ENCODE measurements at regions not wholly inside any gene's neighbourhood (a gene's known extent, or its start where the extent isn't known, plus 50 kb on each side); places are given as distances from the start of the nearest gene placed in this dataset.
A peak's percentile ranks its signal among the peaks of the same experiment; 100 is the strongest.

DNA sequence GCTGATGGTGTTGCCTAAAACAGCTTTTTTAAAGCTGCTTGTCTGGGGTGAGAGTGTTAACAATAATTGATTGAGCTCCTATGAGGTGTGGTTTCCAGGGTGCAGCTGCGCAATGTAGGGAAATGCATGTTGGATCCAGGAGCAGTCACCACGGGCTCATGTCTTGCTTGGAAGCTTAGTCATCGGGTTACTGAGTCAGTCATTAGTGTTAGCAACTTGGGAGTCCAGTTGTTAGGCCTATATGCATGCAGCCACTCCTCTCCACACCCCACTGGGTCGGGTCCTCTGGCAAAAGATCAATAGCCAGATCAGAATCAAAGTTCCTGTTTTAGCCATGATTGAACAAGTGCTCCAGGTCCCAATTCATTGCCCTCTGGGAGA is 271.7 kb upstream of the CHD6 start:
- DNase-seq (ENCODE audit: low spot score), result no peak
- TF ChIP-seq NANOG (IDR thresholded peaks at IDR 0.05; ENCODE audit: borderline replicate concordance), result no peak
- TF ChIP-seq EZH2 (IDR thresholded peaks at IDR 0.05; ENCODE audit: low read depth, unreplicated experiment), result no peak
- no peak overlapping the region for H3K4me3 Mint-ChIP-seq
- Histone ChIP-seq H3K79me2 (replicated peaks; ENCODE audit: insufficient read depth) (no peaks in the 10 kb centered on the region), H3F3A (replicated peaks; ENCODE audit: low read depth) (no peaks in the 10 kb centered on the region), H3K9me2 (ENCODE audit: insufficient read depth) (no peaks in the 10 kb centered on the region), H2AFZ (no peak overlapping the region), H4K20me1 (replicated peaks; ENCODE audit: insufficient read depth) (no peaks in the 10 kb centered on the region), H3K27ac (ENCODE audit: low read depth) (no peak overlapping the region), H3K4me2 (no peak overlapping the region), H3K36me3 (ENCODE audit: insufficient read depth) (no peaks in the 10 kb centered on the region), H3K4me1 (ENCODE audit: insufficient read depth) (no peaks in the 10 kb centered on the region), H3K4me3 (no peak overlapping the region), H3K27me3 (ENCODE audit: insufficient read depth) (no peaks in the 10 kb centered on the region)
- peaks cover 93% of the 10 kb centered on the region for H3K9me3 Mint-ChIP-seq
- no peak overlapping the region for H3K27ac Mint-ChIP-seq
- H3K4me1 Mint-ChIP-seq, result peaks cover 2% of the 10 kb centered on the region; the same call in 2 of the 3 replicates
- peaks cover 19% of the 10 kb centered on the region for H3K36me3 Mint-ChIP-seq (ENCODE audit: low read depth)
- ATAC-seq, result no peak
- H3K27me3 Mint-ChIP-seq (ENCODE audit: insufficient read depth, low read depth, poor library complexity), result peaks cover 3% of the 10 kb centered on the region

DNA sequence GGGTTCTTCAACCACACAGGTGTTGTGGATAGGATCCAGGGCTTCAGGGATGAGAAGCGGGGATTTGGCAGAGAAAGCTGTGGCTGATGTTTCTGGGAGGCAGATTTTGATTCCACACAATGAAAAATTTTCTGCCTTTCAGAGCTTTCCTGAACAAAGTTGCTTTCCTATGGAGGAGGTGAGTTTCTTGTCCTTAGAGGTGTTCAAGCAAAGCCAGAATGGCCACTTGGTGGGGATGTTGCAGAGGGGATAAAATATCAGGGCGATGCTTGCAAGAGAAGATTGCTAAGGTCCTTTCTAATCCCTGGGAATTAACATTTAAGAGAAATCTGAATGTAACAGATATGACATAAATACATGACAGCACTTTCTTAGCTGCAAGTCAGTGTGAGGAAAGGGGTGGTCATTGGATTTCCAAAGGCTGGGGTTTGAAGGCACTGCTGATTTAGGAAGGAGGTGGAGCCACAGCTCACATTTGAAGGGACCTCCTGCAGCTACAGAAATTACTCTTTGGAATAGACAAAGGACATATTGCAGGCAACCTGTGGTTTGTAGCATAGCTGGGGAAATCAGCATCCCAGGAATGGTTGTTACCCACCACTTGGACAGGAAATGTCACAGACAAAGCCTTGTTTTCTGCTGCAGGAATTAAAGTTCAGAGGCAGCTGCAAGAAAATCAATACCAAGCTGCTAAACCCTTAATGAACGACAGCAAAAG is 271.1 kb upstream of the CHD6 start:
- Histone ChIP-seq H3K27me3 (ENCODE audit: insufficient read depth) (no peaks in the 10 kb centered on the region), H2AFZ (no peak overlapping the region), H3K4me3 (no peak overlapping the region), H4K20me1 (replicated peaks; ENCODE audit: insufficient read depth) (no peaks in the 10 kb centered on the region), H3K9me2 (ENCODE audit: insufficient read depth) (no peaks in the 10 kb centered on the region), H3K27ac (ENCODE audit: low read depth) (no peak overlapping the region), H3F3A (replicated peaks; ENCODE audit: low read depth) (no peaks in the 10 kb centered on the region), H3K36me3 (ENCODE audit: insufficient read depth) (no peaks in the 10 kb centered on the region), H3K4me1 (ENCODE audit: insufficient read depth) (no peaks in the 10 kb centered on the region), H3K4me2 (no peak overlapping the region), H3K79me2 (replicated peaks; ENCODE audit: insufficient read depth) (no peaks in the 10 kb centered on the region)
- Mint-ChIP-seq H3K4me1 (peaks cover 2% of the 10 kb centered on the region; the same call in 2 of the 3 replicates), H3K36me3 (ENCODE audit: low read depth) (peaks cover 20% of the 10 kb centered on the region), H3K27me3 (ENCODE audit: insufficient read depth, low read depth, poor library complexity) (peaks cover 3% of the 10 kb centered on the region), H3K4me3 (no peak overlapping the region), H3K27ac (no peak overlapping the region), H3K9me3 (peaks cover 93% of the 10 kb centered on the region)
- peak; percentile 4 for DNase-seq (ENCODE audit: low spot score)
- no peak for TF ChIP-seq EZH2phosphoT487 (IDR thresholded peaks at IDR 0.05; ENCODE audit: unreplicated experiment)
- TF ChIP-seq, protein P1, sequence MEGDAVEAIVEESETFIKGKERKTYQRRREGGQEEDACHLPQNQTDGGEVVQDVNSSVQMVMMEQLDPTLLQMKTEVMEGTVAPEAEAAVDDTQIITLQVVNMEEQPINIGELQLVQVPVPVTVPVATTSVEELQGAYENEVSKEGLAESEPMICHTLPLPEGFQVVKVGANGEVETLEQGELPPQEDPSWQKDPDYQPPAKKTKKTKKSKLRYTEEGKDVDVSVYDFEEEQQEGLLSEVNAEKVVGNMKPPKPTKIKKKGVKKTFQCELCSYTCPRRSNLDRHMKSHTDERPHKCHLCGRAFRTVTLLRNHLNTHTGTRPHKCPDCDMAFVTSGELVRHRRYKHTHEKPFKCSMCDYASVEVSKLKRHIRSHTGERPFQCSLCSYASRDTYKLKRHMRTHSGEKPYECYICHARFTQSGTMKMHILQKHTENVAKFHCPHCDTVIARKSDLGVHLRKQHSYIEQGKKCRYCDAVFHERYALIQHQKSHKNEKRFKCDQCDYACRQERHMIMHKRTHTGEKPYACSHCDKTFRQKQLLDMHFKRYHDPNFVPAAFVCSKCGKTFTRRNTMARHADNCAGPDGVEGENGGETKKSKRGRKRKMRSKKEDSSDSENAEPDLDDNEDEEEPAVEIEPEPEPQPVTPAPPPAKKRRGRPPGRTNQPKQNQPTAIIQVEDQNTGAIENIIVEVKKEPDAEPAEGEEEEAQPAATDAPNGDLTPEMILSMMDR (conservative IDR thresholded peaks at IDR 0.05; ENCODE audit: low read depth in 2 of 2), result peak in 1 of 2 experiments; percentile 29; a peak in 1 of 4 replicates
- no peak for ATAC-seq

DNA sequence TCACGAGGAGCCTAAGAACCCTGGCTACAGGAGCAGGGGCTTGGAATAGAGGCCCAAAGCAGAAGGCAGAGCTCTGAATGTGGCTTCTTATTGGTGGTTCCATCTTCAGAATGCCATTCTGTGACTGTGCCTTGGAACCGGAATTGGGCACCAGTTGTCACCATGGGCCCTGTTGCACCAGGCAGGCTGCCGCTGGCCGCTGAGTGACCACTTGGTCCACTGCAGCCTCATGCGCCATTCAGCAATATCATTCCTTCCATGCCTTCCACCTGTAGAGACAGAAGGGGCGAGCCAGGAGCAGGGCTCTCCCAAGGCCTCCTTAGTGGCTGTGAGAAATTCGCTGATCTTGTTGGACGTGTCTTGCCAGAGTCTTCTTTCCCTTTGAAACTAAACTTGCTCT is 270.3 kb upstream of the CHD6 start:
- Mint-ChIP-seq H3K4me3 (no peak overlapping the region), H3K36me3 (ENCODE audit: low read depth) (peaks cover 21% of the 10 kb centered on the region), H3K4me1 (peaks cover 2% of the 10 kb centered on the region; the same call in 2 of the 3 replicates), H3K9me3 (peaks cover 93% of the 10 kb centered on the region), H3K27ac (no peak overlapping the region), H3K27me3 (ENCODE audit: insufficient read depth, low read depth, poor library complexity) (peaks cover 3% of the 10 kb centered on the region)
- Histone ChIP-seq H3K9me2 (ENCODE audit: insufficient read depth) (no peaks in the 10 kb centered on the region), H3K79me2 (replicated peaks; ENCODE audit: insufficient read depth) (no peaks in the 10 kb centered on the region), H3K36me3 (ENCODE audit: insufficient read depth) (no peaks in the 10 kb centered on the region), H3K27ac (ENCODE audit: low read depth) (no peak overlapping the region), H2AFZ (no peak overlapping the region), H3K4me2 (no peak overlapping the region), H3K27me3 (ENCODE audit: insufficient read depth) (no peaks in the 10 kb centered on the region), H3K4me3 (no peak overlapping the region), H3K4me1 (ENCODE audit: insufficient read depth) (no peaks in the 10 kb centered on the region), H3F3A (replicated peaks; ENCODE audit: low read depth) (no peaks in the 10 kb centered on the region), H4K20me1 (replicated peaks; ENCODE audit: insufficient read depth) (no peaks in the 10 kb centered on the region)
- ATAC-seq (no peak), DNase-seq (ENCODE audit: low spot score) (no peak)
- TF ChIP-seq ZNF331 (CRISPR knock-in tag; IDR thresholded peaks at IDR 0.05; ENCODE audit: low read depth) (no peak), JUNB (IDR thresholded peaks at IDR 0.05; ENCODE audit: unreplicated experiment) (no peak), EZH2 (IDR thresholded peaks at IDR 0.05; ENCODE audit: low read depth, unreplicated experiment) (no peak), STAT1 (IDR thresholded peaks at IDR 0.05; ENCODE audit: unreplicated experiment) (no peak), EZH2phosphoT487 (IDR thresholded peaks at IDR 0.05; ENCODE audit: unreplicated experiment) (no peak)
- TF ChIP-seq, protein P2, sequence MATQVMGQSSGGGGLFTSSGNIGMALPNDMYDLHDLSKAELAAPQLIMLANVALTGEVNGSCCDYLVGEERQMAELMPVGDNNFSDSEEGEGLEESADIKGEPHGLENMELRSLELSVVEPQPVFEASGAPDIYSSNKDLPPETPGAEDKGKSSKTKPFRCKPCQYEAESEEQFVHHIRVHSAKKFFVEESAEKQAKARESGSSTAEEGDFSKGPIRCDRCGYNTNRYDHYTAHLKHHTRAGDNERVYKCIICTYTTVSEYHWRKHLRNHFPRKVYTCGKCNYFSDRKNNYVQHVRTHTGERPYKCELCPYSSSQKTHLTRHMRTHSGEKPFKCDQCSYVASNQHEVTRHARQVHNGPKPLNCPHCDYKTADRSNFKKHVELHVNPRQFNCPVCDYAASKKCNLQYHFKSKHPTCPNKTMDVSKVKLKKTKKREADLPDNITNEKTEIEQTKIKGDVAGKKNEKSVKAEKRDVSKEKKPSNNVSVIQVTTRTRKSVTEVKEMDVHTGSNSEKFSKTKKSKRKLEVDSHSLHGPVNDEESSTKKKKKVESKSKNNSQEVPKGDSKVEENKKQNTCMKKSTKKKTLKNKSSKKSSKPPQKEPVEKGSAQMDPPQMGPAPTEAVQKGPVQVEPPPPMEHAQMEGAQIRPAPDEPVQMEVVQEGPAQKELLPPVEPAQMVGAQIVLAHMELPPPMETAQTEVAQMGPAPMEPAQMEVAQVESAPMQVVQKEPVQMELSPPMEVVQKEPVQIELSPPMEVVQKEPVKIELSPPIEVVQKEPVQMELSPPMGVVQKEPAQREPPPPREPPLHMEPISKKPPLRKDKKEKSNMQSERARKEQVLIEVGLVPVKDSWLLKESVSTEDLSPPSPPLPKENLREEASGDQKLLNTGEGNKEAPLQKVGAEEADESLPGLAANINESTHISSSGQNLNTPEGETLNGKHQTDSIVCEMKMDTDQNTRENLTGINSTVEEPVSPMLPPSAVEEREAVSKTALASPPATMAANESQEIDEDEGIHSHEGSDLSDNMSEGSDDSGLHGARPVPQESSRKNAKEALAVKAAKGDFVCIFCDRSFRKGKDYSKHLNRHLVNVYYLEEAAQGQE (IDR thresholded peaks at IDR 0.05; ENCODE audit: unreplicated experiment), result no peak
- TF ChIP-seq, protein P1 (conservative IDR thresholded peaks at IDR 0.05; ENCODE audit: low read depth in 2 of 2), result no peak
- TF ChIP-seq, protein P3, sequence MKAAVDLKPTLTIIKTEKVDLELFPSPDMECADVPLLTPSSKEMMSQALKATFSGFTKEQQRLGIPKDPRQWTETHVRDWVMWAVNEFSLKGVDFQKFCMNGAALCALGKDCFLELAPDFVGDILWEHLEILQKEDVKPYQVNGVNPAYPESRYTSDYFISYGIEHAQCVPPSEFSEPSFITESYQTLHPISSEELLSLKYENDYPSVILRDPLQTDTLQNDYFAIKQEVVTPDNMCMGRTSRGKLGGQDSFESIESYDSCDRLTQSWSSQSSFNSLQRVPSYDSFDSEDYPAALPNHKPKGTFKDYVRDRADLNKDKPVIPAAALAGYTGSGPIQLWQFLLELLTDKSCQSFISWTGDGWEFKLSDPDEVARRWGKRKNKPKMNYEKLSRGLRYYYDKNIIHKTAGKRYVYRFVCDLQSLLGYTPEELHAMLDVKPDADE (IDR thresholded peaks at IDR 0.05), result no peak
